ENCODE measurements at regions not wholly inside any gene's neighbourhood (a gene's known extent, or its start where the extent isn't known, plus 50 kb on each side); places are given as distances from the start of the nearest gene placed in this dataset.

- no peaks in the 10 kb centered on the region for H3K9me3 ChIP-seq (ENCODE audit: control insufficient read depth, low read length)
- no peak for TF ChIP-seq CTCF (IDR thresholded peaks at IDR 0.05)
- H3K27me3 ChIP-seq (ENCODE audit: control insufficient read depth, insufficient read depth, low read length) = no peaks in the 10 kb centered on the region
- H3K4me1 ChIP-seq = no peaks in the 10 kb centered on the region
- H3K9ac ChIP-seq = no peak overlapping the region
- H2AFZ ChIP-seq = no peak overlapping the region
- H3K36me3 ChIP-seq (ENCODE audit: control insufficient read depth, insufficient read depth, low read length) = no peaks in the 10 kb centered on the region
- H3K4me2 ChIP-seq (ENCODE audit: low read length) = no peak overlapping the region
- H3K4me3 ChIP-seq (ENCODE audit: low read depth, low read length) = no peak overlapping the region
- no peak overlapping the region for H3K27ac ChIP-seq
- no peaks in the 10 kb centered on the region for H3K79me2 ChIP-seq
Measured at GRCh38 chr7:8827329-8827728, 393.9 kb downstream of the NXPH1 start.

DNA sequence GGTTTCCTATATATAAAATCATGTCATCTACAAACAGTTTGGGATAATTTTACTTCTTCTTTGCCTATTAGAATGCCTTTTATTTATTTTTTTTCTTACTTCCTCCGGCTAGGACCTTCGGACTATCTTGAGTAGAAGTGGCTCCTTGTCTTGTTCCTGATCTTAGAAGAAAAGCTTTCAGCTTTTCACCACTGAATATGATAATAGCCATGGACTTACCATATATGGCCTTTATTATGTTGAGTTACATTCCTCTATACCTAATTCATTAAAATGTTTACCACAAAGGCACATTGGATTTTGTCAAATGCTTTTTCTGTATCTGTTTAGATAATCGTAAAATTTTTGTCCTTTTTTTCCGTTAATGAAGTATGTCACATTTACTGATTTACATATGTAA is 395.7 kb downstream of the NXPH1 start:
- Histone ChIP-seq H2AFZ (no peak overlapping the region), H3K4me3 (ENCODE audit: low read depth, low read length) (no peak overlapping the region), H3K9me3 (ENCODE audit: control insufficient read depth, low read length) (no peaks in the 10 kb centered on the region), H3K9ac (no peak overlapping the region), H3K79me2 (no peaks in the 10 kb centered on the region), H3K4me1 (no peaks in the 10 kb centered on the region), H3K27me3 (ENCODE audit: control insufficient read depth, insufficient read depth, low read length) (no peaks in the 10 kb centered on the region), H3K4me2 (ENCODE audit: low read length) (no peak overlapping the region), H3K27ac (no peak overlapping the region), H3K36me3 (ENCODE audit: control insufficient read depth, insufficient read depth, low read length) (no peaks in the 10 kb centered on the region)
- no peak for TF ChIP-seq CTCF (IDR thresholded peaks at IDR 0.05)

DNA sequence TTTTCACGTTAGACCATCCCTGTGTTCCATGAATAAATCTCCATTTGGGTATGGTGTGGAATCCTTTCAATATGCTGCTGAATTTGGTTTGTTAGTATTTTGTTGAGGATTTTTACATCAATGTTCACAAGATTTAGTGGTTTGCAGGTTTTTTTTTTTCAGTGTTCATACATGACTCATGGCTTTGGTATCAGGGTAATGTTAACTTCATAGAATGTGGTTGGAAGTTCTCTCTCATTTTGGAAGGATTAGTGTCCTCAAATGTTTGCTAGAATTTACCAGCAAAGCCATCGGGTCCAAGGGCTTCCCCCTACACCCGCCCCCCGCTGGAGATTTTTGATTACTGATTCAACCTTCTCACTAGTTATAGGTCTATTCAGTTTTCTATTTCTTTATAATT is 398.0 kb downstream of the NXPH1 start:
- Histone ChIP-seq H3K4me1 (no peaks in the 10 kb centered on the region), H3K27me3 (ENCODE audit: control insufficient read depth, insufficient read depth, low read length) (no peaks in the 10 kb centered on the region), H3K79me2 (no peaks in the 10 kb centered on the region), H3K9ac (no peak overlapping the region), H3K27ac (no peak overlapping the region), H3K4me3 (ENCODE audit: low read depth, low read length) (no peak overlapping the region), H2AFZ (no peak overlapping the region), H3K36me3 (ENCODE audit: control insufficient read depth, insufficient read depth, low read length) (no peaks in the 10 kb centered on the region), H3K4me2 (ENCODE audit: low read length) (no peak overlapping the region), H3K9me3 (ENCODE audit: control insufficient read depth, low read length) (no peaks in the 10 kb centered on the region)
- no peak for TF ChIP-seq CTCF (IDR thresholded peaks at IDR 0.05)

GRCh38 chr7:8833355-8833754 is 399.9 kb downstream of the NXPH1 start:
- no peak overlapping the region for H3K27ac ChIP-seq
- TF ChIP-seq CTCF (IDR thresholded peaks at IDR 0.05) = no peak
- H2AFZ ChIP-seq = no peak overlapping the region
- H3K4me1 ChIP-seq = no peaks in the 10 kb centered on the region
- no peak overlapping the region for H3K4me2 ChIP-seq (ENCODE audit: low read length)
- no peaks in the 10 kb centered on the region for H3K27me3 ChIP-seq (ENCODE audit: control insufficient read depth, insufficient read depth, low read length)
- no peaks in the 10 kb centered on the region for H3K79me2 ChIP-seq
- H3K9ac ChIP-seq = no peak overlapping the region
- no peaks in the 10 kb centered on the region for H3K36me3 ChIP-seq (ENCODE audit: control insufficient read depth, insufficient read depth, low read length)
- no peak overlapping the region for H3K4me3 ChIP-seq (ENCODE audit: low read depth, low read length)
- no peaks in the 10 kb centered on the region for H3K9me3 ChIP-seq (ENCODE audit: control insufficient read depth, low read length)

DNA sequence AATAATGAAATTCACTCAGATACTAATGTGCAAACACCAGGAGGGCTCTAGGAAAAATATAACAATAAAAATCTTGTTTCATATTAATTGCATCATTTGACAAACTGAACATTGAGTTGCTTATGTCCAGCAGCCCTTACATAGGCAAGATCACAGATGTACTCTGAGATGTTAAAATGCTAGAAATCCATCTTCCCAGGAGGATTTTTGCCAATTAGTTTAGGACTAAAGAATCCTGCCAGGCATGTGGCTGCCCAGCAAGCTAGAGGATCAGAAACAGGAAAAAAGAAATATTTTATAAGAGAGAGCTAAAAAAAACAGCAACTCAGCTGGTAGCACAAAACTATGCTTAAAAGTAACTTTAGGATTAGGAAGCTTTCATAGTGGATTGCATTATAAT is 407.8 kb downstream of the NXPH1 start:
- H3K4me1 ChIP-seq = no peaks in the 10 kb centered on the region
- no peak overlapping the region for H3K27ac ChIP-seq
- no peak overlapping the region for H3K4me3 ChIP-seq (ENCODE audit: low read depth, low read length)
- no peaks in the 10 kb centered on the region for H3K27me3 ChIP-seq (ENCODE audit: control insufficient read depth, insufficient read depth, low read length)
- no peak for TF ChIP-seq CTCF (IDR thresholded peaks at IDR 0.05)
- H3K4me2 ChIP-seq (ENCODE audit: low read length) = no peak overlapping the region
- no peak overlapping the region for H2AFZ ChIP-seq
- no peaks in the 10 kb centered on the region for H3K36me3 ChIP-seq (ENCODE audit: control insufficient read depth, insufficient read depth, low read length)
- no peaks in the 10 kb centered on the region for H3K9me3 ChIP-seq (ENCODE audit: control insufficient read depth, low read length)
- H3K9ac ChIP-seq = no peak overlapping the region
- no peaks in the 10 kb centered on the region for H3K79me2 ChIP-seq

All from parathyroid adenoma (tissue), 2 donors.